Lung (tissue), 11 donors: ENCODE measurements at regions not wholly inside any gene's neighbourhood (a gene's known extent, or its start where the extent isn't known, plus 50 kb on each side); places are given as distances from the start of the nearest gene placed in this dataset.

Experiments
- ATAC-seq: fragments of 200-7000 bp; cut with Tn5 transposase; one replicate; pipeline ENCODE4 v1.9.1; 2020; ENCODE audit warnings: moderate number of reproducible peaks; ENCODE audit not compliant: insufficient read depth, low FRiP score
- DNase-seq, 3 donors: peaks; one replicate each; pipeline ENCODE4 v3.0.0-alpha.2; 2013 to 2017
- H3K27ac ChIP-seq, 2 donors: one replicate each; pipeline ENCODE4 v1.5.1; 2013; ENCODE audit warnings: mild to moderate bottlenecking in 2 of 2, moderate library complexity in 2 of 2, control low read depth in 1 of 2, inconsistent platforms in 1 of 2, low read depth in 1 of 2, low read length in 1 of 2
- H3K27me3 ChIP-seq, 3 donors: one replicate each; pipeline ENCODE4 v1.5.1; 2013; ENCODE audit warnings: low read length in 2 of 3; ENCODE audit not compliant: control insufficient read depth in 3 of 3, insufficient read depth in 3 of 3
- H3K36me3 ChIP-seq, 4 donors: one replicate each; pipeline ENCODE4 v1.5.1; 2013; ENCODE audit warnings: low read length in 4 of 4, mild to moderate bottlenecking in 1 of 4, moderate library complexity in 1 of 4; ENCODE audit not compliant: control insufficient read depth in 4 of 4, insufficient read depth in 4 of 4
- H3K4me1 ChIP-seq, 5 donors: one replicate each; pipeline ENCODE4 v1.5.1; 2013; ENCODE audit warnings: low read length in 5 of 5, mild to moderate bottlenecking in 2 of 5, moderate library complexity in 1 of 5; ENCODE audit not compliant: control insufficient read depth in 5 of 5, insufficient read depth in 5 of 5
- H3K4me3 ChIP-seq: one replicate; pipeline ENCODE4 v1.5.1; 2013; ENCODE audit warnings: mild to moderate bottlenecking, control low read depth, moderate library complexity
- H3K9ac ChIP-seq, 2 donors: one replicate each; pipeline ENCODE4 v1.5.1; 2013; ENCODE audit warnings: low read length in 2 of 2, control low read depth in 1 of 2; ENCODE audit not compliant: insufficient read depth in 1 of 2
- H3K9me3 ChIP-seq, 4 donors: one replicate each; pipeline ENCODE4 v1.5.1; 2013; ENCODE audit warnings: low read length in 3 of 4, mild to moderate bottlenecking in 1 of 4, moderate library complexity in 1 of 4; ENCODE audit not compliant: control insufficient read depth in 4 of 4, insufficient read depth in 3 of 4
- WGBS, 2 donors: extraction: QIAGEN DNeasy Blood & Tissue Kit; methylation state at CpG; one replicate each; pipeline ENCODE4 v1.1.7; 2013; 5-methylcytosine and 5-hydroxymethylcytosine counted together
- TF ChIP-seq, protein P1 (sequence below): IDR thresholded peaks from 2 replicates; pipeline ENCODE4 v1.5.1; 2012; ENCODE audit warnings: mild to moderate bottlenecking; ENCODE audit errors: control extremely low read depth, extremely low read depth
- donor health status: control.
- donor health status: control.
- donor health status: Bipolar disorder and iron deficiency.
- donor health status: healthy.
- donor health status: DM: yes; HTN: yes; CAD: no.

DNA sequence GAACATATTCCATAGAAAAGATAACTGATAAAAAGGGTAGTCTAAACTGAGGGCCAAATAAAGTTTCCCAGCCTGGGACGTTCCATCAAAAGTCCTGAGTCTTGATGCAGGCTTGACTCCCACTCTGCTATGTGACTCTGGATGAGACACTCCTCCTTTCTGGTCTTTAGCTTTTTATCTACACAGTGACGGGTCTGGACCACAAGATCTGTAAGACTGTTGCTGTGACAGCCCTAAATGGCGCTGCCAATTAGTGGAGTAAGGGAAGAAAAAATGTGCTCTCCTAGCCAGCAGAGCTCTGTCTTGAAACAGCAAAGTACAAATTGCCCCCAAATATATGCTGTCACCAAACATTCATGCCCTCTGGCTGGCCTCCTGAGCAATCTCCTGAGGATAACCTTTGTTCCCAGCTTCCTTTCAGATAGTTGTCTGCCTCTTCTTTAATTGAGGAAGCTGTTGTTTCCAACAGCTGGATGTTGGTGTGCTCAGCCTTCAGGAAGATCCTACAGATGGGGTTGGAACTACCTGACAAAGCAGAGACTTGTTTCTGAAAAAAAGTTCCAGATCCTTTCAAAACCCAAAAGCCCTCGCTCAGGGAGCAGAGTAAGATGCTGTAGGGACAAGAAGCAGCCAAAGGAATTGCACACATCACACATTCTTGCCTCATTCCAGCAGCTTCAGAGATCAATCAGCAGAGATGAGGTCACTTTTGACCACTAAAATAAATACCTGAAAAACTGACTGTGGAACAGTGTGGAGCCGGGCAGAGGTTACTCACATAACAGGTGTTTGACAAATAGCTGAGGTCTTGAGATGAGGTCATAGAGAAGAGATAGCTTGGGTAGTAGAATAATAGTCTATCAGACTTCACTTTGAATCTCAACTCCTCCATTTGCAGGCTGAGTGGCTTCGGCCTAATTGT lies 383.4 kb upstream of the FGF13 start:
- ATAC-seq: no peak
- WGBS, 2 donors: 66 to 92% methylated on average over 6 of the region's 6 CpGs
- no peak overlapping the region for H3K4me3 ChIP-seq
- H3K36me3 ChIP-seq: no peaks in the 10 kb centered on the region
- DNase-seq: no peak
- no peak overlapping the region for H3K9ac ChIP-seq
- peaks cover 0 to 2% (median 0%) of the 10 kb centered on the region in 4 donors for H3K9me3 ChIP-seq
- TF ChIP-seq, protein P1, sequence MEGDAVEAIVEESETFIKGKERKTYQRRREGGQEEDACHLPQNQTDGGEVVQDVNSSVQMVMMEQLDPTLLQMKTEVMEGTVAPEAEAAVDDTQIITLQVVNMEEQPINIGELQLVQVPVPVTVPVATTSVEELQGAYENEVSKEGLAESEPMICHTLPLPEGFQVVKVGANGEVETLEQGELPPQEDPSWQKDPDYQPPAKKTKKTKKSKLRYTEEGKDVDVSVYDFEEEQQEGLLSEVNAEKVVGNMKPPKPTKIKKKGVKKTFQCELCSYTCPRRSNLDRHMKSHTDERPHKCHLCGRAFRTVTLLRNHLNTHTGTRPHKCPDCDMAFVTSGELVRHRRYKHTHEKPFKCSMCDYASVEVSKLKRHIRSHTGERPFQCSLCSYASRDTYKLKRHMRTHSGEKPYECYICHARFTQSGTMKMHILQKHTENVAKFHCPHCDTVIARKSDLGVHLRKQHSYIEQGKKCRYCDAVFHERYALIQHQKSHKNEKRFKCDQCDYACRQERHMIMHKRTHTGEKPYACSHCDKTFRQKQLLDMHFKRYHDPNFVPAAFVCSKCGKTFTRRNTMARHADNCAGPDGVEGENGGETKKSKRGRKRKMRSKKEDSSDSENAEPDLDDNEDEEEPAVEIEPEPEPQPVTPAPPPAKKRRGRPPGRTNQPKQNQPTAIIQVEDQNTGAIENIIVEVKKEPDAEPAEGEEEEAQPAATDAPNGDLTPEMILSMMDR: no peak
- no peak overlapping the region for H3K27ac ChIP-seq
- no peaks in the 10 kb centered on the region for H3K4me1 ChIP-seq
- H3K27me3 ChIP-seq: peaks cover 0 to 5% (median 0%) of the 10 kb centered on the region in 3 donors

DNA sequence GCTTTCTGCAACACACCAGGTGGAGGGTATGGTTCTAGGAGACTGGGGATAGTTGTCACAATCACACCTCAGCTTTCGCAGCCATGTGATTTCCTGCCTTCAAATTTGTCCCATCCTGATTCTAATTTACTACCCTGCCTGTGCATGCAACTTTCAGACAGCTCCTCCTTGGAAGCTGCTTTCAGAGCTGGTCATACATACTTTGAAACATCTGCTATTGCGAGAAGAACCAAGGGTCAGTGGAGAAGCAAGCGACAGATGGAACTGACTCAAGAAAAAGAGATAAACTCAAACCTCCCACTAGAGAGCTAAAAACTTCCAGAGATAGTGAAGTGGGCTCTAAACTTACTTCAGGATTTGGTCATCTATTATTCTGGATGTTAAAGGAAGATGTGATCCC lies 381.7 kb upstream of the FGF13 start:
- H3K4me1 ChIP-seq: no peaks in the 10 kb centered on the region
- no peak overlapping the region for H3K9ac ChIP-seq
- no peaks in the 10 kb centered on the region for H3K36me3 ChIP-seq
- no peaks in the 10 kb centered on the region for H3K9me3 ChIP-seq
- ATAC-seq (no peak), DNase-seq (no peak)
- TF ChIP-seq, protein P1: no peak
- peaks cover 0 to 7% (median 0%) of the 10 kb centered on the region in 3 donors for H3K27me3 ChIP-seq
- no peak overlapping the region for H3K4me3 ChIP-seq
- H3K27ac ChIP-seq: no peak overlapping the region
- 85 to 92% methylated on average over 3 of the region's 3 CpGs for whole genome bisulfite sequencing, 2 donors

DNA sequence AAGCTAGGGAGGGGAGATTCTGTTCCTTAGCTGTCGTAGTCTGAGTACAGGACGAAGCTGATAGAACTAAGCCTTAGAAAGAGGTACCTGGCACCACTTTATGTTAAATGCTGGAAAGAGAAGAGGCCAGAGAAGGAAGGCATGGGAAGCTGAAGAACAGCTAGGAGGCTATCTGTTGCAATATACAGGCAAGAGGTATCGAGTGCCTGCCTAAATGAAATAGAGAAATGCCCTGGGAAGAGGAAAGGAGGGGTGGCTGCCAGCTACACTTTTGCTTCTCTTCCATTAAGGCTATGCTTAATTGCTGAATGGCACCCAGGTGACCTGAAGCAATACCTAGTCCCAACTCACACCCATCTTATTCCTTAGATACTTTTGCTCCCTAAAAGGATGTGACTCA lies 380.4 kb upstream of the FGF13 start:
- no peak overlapping the region for H3K27ac ChIP-seq
- WGBS, 2 donors: 66 to 89% methylated on average over 2 to 3 of the region's 3 CpGs
- H3K4me3 ChIP-seq: no peak overlapping the region
- no peak for ATAC-seq
- DNase-seq: no peak
- TF ChIP-seq, protein P1: no peak
- peaks cover 0 to 7% (median 0%) of the 10 kb centered on the region in 3 donors for H3K27me3 ChIP-seq
- H3K4me1 ChIP-seq: no peaks in the 10 kb centered on the region
- no peak overlapping the region for H3K9ac ChIP-seq
- H3K9me3 ChIP-seq: no peaks in the 10 kb centered on the region
- no peaks in the 10 kb centered on the region for H3K36me3 ChIP-seq

DNA sequence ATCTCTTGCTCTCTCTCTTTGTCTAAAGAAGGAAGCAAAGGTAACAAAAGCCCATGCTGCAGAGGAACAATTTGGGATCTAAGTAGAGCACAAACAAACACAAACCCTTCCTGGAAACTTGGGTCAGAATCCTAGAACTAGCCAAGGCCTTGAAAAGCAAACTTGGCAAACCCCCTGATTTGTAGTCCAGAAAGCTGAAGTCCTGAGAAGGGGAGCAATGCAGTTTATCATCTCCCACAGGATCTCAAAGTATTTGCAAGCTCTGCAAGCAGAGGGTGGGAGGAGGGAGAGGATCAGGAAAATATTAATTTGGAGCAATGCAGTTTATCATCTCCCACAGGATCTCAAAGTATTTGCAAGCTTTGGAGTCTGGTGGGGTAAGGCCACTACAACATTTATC lies 379.5 kb upstream of the FGF13 start:
- ATAC-seq (no peak), DNase-seq (no peak)
- Histone ChIP-seq H3K9ac (no peak overlapping the region), H3K4me1 (no peaks in the 10 kb centered on the region), H3K9me3 (no peaks in the 10 kb centered on the region), H3K36me3 (no peaks in the 10 kb centered on the region), H3K4me3 (no peak overlapping the region), H3K27ac (no peak overlapping the region), H3K27me3 (peaks cover 0 to 3% (median 0%) of the 10 kb centered on the region in 3 donors)
- TF ChIP-seq, protein P1: no peak
